Bone marrow (tissue), 2 donors: ENCODE measurements at regions not wholly inside any gene's neighbourhood (a gene's known extent, or its start where the extent isn't known, plus 50 kb on each side); places are given as distances from the start of the nearest gene placed in this dataset.

Experiments
- DNase-seq, 2 donors: peaks; one replicate each; lab custom pipeline; 2025; lab: John Stamatoyannopoulos, UW

DNA sequence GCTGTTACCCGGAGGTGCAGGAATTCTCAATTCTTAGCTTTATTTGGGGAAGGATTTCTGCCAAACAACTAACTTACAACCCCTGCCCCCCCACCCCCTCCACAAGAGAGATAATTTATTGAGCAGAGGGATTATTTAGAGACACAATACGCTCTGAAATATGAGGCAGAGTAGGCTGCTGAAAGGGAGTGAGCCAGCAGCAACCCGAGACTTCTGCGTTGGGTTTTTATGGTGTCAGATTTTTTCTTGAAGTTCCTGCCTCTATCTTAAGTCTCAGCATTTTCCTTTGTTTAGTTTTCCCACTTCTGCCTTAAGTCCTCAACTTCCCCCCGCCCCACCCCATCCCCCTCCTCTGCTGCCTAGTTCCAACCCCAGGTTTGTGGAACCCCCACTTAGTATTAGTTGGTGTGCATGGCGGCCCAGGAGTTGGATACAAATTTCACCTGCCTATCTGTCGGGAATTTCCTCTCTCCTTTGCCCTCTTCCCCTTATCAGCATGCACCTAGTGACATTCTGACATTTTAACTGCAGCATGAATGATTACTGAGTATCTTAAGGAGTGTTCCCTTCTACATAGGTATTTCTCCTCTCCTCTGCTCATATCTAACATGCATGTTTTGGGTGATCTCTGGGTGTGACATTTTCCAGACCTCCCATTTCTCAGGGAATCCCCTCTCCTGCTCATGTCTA is 1635.9 kb upstream of the LRRTM1 start:
- DNase-seq, result no peak

DNA sequence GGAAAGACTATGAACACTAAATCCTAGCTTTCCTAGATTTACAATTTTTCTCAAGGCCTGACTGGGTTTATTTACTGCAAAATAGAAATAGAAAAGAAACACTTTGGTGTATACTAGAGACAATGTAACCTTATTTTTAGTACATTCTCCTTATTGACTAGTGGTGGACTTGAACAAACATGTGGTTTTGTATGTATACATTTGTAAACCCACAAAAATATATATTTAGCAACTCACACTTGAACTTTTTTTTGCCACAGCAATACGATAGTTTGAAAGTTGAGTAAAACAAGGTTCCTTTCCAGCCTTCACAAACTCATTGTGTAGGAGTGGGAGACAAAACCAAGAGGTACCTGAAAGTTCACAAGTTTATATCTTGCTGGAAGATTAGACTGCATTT is 1633.4 kb upstream of the LRRTM1 start:
- no peak for DNase-seq

DNA sequence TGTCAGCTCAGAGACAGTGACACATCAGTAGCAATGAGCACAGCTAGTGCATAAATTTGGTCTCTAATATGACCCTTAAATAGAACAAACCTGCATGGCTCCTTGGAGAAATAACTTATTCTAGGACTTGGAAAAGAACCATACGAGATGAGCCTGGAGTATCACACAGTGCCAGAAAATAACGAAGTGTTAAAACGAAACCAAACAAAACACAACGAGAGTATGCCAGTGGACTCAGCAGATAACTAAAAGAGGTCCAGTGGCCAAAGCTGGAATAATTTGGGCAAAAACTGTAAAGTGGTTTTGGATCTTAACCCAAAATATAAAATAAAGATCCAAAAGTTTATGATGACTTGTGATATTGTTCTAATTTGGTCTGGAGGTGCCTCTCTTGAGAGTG is 1599.0 kb upstream of the LRRTM1 start:
- DNase-seq, result no peak

DNA sequence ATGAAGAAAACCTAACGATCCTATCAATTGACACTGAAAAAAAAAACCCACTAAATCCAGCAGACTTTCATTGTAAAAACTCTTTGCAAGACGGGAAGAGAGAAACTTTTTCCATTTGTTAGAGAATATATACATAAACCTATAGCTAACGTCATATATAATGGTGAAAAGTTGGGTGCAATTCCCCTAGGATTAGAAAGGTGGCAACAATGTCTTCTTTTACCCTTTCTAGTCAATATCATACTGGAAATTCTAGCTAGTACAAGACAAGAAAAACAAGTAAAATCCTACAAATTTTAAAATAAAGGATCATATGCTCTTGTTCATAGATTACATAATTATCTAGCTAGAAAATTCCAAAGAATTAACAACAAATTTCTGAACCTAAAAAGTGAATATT is 1596.5 kb upstream of the LRRTM1 start:
- DNase-seq, result no peak

DNA sequence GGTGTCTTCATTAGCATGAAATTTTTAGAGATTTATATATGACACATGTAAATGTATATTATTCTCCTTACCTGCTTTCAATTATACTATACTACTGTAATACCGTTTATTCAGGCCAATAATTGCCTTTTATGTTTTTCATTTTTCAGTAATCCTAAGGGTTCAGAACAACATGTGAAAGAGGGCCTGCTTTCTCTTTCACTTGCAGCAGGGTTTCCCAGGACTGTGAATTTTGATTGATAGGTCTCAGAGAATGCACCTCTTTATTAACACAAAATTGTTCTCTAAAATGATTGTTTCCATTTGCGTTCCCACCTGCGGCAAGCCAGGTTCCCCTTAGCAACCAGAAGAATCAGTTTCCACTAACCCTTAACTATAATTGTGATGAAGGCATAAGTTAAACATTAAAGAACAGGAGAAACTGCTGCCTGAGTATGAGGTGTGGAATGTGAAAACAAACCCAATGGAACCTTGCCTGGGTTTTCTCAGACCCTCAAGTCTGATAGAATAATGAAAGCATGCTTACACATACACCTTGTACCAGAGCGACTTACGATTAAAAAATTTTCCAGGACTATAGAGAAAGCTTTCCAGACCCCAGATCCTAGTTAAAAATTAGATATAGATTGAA is 1591.2 kb upstream of the LRRTM1 start:
- no peak for DNase-seq

DNA sequence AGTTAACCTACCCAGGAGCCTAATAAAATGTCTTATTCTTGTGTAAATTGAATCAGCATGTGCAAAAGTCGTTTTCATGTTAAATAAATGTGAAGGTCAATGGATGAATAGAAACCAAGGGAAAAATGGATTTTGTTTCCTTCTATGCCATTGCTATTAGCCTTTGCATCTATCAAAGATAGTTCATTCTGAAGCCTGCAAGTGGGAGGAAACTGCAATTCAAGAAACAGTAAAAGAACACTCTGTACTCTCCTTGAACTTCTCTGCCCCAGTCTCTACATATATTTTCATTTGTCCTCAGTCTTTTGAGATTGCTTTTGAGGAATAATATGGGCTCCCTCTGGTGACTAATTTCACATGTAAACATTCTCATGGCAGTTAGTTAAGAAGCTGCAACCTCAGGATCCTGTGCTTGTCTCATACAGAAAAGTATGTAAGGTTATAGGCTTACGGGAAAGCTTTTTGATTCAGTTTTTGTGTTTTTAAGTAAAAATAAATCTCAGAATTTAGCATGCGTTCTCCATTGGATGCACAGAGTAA is 1590.0 kb upstream of the LRRTM1 start:
- no peak for DNase-seq

DNA sequence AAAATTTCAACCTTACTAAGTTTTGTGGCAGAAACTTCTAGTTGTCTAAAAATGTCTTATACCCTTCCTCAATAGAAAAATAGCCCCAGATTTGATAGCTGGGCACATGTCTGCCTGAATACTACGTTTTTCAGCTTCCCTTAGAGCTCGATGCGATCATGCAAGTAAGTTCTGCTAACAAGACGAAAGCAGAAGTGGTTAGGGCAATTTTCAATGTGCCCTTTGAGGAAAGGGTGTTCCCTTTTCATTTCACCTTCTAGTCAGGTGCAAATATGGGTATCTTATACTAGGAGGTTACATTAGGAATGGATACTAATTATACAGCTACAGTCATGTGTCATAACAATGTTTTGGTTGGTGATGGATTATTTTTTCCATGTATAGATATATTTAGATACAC is 1572.1 kb upstream of the LRRTM1 start:
- no peak for DNase-seq

DNA sequence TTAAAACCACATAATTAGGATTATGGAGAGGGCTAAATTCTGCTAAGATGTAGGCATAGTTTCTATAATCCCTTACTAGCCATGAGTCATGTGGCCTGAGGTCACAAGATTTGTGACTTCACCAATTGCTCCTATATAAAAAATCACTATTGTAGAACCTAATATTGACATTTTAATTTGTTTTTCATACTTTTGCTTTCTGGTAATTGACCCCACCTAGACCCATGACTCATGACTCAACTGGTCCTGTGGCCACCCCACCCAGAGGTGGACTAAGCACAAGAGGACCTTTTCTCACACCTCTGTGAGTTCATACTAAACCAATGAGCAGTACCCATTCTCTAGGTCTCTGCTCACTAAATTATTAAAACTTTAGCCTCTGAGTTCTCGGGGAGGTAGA is 1567.5 kb upstream of the LRRTM1 start:
- DNase-seq, result no peak

DNA sequence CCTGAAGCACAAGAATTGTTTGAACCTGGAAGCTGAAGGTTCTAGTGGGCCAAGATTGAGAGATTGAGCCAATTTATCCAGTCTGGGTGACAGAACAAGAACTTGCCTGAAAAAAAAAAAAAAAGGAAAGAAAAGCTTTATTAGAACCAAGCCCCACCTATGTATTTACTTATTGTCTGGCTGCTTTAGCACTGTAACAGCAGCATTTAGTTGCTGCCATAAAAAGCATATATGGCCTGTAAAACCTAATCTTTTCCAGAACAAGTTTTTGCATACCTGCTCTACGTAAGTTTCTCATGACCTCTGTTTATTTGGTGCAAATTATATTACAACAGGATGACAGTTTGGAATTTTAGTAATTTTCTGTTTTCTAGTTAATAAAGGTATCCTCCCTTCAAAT is 1565.6 kb upstream of the LRRTM1 start:
- DNase-seq, result no peak

DNA sequence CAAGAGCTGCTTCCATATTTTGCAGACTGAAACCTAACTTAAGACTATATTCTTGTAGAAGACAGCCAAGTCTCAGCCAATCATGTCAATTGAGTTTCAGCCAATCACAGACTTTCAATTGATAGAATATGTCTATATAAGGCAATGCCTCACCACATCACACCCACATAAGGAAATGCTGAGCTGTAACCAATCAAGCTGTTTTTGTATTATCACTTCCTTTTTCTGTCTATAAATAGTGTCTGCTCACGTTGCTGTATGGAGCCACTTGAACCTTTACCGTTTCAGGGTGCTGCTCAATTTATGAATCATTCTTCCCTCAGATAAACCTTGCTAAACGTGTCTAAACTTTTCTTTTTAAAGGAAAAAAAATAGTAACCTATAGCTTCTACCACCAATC is 1554.4 kb upstream of the LRRTM1 start:
- DNase-seq, result no peak

DNA sequence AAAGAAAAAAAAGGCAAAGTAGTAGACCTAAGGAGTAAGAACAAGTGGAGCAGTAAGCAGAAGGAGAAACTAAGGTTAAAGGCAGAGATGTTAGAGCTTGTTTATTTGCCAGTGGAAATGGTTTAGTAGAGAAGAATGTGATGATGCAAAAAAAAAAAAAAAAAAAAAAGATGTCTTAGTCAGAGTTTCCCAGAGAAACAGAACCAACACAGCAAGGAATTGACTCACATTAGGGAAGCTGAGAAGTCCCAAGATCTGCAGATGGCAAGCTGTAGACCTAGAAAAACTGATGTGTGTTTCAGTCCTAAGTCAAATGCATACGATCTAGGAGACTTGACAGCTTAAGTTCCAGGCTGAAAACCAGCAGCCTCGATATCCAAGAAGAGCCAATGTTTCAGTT is 1548.8 kb upstream of the LRRTM1 start:
- no peak for DNase-seq

DNA sequence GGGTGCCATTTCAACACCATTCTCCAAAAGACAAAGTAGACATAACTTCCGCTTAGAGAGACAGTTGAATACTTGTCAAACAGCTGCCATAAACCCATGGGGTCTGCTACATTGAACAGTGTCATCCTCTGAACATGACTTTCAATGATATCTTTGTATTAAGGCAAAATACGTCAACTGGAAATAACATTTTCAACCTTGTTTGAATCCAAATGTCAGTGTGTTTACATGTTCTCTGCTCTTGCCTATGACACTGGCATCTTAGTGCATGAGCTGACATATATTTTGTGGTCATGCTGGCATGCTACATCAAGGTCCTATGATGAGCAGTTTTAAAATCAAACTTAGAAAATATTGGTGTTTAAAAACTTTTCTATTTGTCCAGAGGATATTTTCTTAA is 1548.1 kb upstream of the LRRTM1 start:
- no peak for DNase-seq

DNA sequence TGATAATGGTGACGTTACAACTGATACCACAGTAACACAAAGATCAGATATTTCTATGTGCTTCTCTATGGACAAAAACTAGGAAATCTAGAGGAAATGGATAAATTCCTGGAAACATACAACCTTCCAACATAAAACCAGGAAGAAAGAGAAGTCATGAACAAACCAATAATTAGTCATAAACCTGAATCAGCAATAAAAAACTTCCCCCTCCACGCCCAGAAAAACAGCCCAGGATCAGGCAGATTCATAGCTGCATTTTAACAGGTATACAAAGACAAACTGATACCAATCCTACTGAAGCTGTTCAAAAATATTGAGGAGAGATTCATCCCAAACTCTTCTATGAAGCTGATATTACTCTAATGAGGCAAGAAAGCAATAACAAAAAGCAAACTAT is 1535.2 kb upstream of the LRRTM1 start:
- no peak for DNase-seq

DNA sequence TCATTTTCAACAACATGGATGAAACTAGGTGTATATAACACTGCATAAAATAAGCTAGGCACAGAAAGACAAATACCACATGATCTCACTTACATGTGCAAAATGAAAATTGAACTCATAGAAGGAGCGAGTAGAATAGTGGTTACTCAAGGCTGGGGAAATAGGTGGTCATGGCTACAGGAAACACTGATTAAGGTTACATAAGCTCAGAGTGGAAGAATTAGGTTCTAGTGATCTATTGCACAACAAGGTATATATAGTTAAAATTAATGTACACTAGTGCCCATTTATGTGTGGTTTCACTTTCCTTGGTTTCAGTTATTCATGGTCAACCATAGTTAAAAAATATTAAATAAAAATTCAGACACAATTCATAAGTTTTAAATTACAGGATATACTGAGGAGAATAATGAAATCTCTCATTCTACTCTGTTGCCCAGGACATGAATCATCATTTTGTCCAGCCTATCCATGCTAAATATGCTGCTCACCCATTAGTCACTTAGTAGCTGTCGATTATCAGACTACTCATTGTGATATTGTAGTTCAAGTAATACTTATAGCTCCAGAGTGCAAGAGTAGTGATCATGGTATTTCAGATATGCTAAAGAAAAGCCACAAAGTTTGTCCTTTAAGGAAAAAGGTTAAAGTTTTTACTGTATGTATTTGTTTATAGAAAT is 1530.9 kb upstream of the LRRTM1 start:
- no peak for DNase-seq

DNA sequence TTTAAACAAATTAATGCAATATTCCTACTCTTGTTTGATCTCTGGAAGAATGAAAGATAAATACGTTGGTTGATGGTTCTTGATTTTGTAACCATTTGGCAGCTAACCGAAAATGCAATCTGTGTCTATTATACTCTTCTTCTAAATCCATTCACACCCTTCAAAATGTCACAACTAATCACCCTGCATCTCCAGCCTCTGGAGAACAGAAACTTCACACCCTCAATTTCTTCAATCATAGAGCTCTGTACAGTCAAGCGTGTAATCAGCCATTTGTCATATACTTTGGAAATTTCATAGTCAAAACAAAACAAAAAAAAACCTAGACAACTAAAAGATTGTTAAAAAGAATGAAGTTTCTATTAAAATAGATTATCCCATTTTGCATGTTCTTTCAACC is 1482.3 kb upstream of the LRRTM1 start:
- no peak for DNase-seq

DNA sequence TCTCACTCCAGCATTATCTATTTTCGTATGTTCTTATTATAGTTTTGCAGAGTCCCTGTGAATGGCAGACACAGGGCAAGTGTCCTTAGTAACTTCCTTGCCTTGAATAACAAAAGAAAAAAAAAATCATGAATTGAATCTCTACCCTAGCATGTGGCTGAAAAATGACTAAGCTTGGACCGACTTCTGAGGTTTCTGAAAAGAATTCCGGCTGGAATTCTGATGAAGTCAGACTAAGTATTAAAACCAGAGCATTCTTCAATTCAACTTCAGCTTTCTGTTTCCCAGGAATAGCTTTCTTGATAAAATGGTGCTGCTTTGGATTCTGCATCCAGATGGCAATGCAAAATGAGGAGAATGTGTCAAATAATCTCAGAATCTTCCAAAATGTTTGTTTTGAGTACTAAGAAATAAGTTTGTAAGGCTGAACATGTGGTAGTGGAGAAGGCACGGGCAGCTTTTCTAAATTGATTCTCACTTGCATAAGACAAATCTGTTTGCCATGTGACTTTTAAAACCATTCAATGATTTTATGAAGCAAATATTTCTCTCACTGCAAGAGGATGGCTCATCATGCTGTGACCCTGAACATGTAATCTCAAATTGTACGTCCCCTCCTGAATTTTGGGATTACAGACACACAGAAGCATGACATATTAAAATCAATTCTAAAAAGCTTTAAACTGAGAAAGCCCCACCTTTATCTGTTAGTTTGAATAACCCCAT is 1462.8 kb upstream of the LRRTM1 start:
- no peak for DNase-seq

DNA sequence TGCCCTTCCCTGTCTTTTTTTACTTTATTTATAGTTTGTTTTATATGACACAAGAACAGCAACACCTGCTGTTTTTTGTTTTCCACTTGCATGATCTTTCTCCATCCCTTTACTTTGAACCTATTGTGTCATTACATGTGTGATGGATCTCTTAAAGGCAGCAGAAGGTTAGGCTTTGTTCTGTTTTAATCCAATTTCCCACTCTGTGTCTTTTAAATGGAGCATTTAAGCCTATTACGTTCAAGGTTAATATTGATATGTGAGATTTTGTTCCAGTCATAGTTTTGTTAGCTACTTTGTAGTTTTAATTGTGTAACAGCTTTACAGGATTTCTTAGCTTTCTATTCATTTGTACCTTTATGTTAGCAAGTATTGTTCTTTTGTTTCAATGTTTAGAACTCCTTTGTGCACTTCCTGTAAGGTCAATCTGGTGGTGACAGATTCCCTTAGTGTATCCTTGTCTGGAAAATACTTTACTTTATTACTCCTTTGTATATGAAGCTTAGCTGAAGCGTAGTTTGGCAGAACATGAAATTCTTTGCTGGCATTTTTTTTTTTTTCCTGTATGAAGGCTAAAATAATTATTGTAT is 1443.0 kb upstream of the LRRTM1 start:
- no peak for DNase-seq

DNA sequence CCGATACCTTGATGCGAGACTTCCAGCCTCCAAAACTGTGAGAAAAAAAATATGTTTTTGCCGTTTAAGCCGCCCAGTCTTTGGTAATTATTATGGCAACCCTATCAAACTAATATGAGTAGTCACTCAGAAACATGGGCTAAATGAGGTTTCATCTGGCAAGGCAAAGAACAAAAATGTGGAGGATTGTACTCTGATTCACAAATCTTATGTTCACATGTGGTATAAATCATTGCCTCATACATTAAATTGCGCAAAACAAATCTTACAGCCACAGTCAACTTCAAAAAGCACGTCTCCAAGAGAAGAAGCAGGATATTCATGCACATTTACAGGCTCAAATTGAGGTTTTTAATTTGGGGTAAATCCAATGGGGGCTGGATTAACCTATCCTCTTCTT is 1435.4 kb upstream of the LRRTM1 start:
- no peak for DNase-seq

DNA sequence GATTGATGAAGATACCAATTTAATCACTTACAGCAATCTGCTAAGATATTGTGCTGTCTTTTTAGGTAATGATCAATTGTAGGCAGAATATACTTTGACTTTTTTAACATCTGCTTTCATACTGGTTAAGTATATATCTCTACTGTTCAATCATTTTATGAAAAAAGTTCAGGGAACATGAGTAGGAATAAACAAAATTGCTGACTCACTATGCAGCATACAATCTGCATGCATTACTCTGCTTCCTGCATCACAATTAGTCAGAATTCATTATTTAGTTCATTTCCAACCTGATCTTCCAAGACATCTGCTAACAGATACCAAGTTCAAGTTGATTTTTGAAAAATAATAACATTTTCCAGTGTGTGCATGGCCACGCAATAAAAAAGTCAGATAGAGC is 1430.4 kb upstream of the LRRTM1 start:
- no peak for DNase-seq

DNA sequence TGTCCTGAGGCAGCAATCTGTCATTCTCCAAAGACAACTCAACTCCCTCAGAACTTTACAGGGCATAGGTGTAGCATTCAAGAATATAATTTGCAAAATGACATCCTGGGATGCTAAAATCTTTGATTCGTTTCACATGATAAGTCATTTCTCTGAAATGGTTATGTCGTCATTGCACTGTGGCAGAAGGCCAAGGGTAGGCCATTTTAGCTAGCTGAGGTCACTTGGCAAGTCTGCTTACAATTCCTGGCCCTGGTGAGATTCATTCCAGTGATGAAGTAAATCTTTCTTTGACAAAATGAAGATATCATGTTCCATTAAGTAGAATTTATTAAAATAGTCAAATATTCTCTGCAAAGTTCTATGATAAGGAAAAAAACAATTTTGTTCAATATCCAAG is 1410.3 kb upstream of the LRRTM1 start:
- DNase-seq, result no peak

DNA sequence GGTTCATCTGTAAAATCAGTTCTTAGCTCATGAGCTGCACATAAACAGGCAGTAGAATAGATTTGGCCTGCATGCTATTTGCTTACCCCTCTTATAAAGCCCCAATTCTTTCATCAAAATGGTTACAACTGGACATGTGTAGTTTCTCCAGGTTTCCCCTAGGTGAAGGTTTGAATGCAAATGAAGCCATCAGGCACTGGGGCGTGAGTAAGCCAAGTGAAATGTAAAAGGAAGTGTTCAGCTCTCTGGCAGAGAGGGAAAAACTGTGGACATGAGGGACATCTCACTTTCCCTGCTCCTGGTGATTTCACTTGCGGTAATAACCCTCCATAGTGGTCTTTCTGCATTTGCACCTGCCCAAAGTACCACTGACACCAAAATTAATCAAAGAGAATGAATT is 1402.3 kb upstream of the LRRTM1 start:
- DNase-seq, result no peak

DNA sequence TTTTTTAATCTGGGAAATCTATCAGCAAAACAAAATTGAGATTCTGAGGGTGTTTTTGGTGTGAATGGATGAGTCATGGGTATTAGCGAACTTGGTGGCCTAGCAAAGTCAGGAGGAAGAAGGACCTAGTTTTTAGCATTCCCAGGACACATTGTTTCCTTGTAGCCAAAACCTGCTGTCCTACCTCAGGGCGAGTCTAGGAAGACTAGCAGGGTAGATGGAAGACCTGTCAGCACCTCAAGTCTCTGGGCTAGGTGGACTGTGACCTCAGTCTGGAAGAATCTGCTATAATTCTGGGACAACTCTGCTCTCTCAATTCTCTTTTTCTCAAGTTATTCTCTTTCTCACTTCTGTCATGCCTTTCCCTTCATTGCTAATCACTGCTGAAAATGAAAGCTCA is 1399.3 kb upstream of the LRRTM1 start:
- DNase-seq, result no peak
